ENCODE measurements at regions not wholly inside any gene's neighbourhood (a gene's known extent, or its start where the extent isn't known, plus 50 kb on each side); places are given as distances from the start of the nearest gene placed in this dataset.

DNA sequence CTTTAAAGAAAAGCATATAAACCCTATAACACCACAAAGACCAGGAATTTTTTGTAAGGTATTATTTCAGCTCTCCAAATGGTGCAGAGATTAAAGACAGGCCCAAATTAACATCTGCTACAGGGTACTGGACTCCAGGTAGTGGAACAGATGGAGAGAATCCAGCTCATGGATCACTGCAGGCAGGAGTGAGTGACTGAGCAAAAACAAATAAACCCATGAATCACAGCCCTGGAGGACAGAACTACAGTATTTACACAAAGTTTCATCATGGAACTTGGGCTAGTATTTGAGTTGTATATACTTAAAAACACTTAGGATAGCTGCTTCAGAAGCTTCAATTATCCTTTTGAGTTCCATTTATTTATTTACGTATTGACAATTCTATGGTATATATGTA lies 132.8 kb upstream of the SPRY2 start:
- no peak overlapping the region for H3K4me2 ChIP-seq (ENCODE audit: insufficient read depth, low read length)
- H3K27me3 ChIP-seq (ENCODE audit: control insufficient read depth in 2 of 2, insufficient read depth in 2 of 2, low read length in 2 of 2): no peaks in the 10 kb centered on the region
- peaks cover 19% of the 10 kb centered on the region for H3K4me1 ChIP-seq (ENCODE audit: control insufficient read depth, extremely low read depth, insufficient read depth, low read length)
- no peaks in the 10 kb centered on the region for H3K9me3 ChIP-seq (replicated peaks; ENCODE audit: control insufficient read depth, insufficient read depth, low read length)
- DNase-seq (ENCODE audit: low read depth, low spot score): peak; percentile 36
- CTCF ChIA-PET: interaction anchor here (1.4 kb wide), 1 partner anchor 15 kb away, joined by 4 read pairs; no protein-coding TSS in a partner anchor
- no peak overlapping the region for H3K27ac ChIP-seq (ENCODE audit: insufficient read depth, low read depth, low read length)
- H3K79me2 ChIP-seq (ENCODE audit: control insufficient read depth, insufficient read depth, low read length): no peaks in the 10 kb centered on the region
- intact Hi-C loops (cut with micrococcal nuclease) (loop anchor here (5.0 kb wide), 1 partner anchor 159 kb away; no protein-coding TSS in a partner anchor), dilution Hi-C loops (cut with MboI; ENCODE audit: extremely low pct_ligation_motif_present, low sequenced_read_pairs) (no loop called here)
- peak; percentile 43 for FAIRE-seq
- H3K36me3 ChIP-seq (ENCODE audit: control insufficient read depth in 2 of 2, extremely low read depth in 1 of 2, insufficient read depth in 2 of 2, low read length in 2 of 2): no peaks in the 10 kb centered on the region
- no peak for TF ChIP-seq CTCF (IDR thresholded peaks at IDR 0.05; ENCODE audit: extremely low read depth in 1 of 2, insufficient read depth in 1 of 2, low read depth in 1 of 2, low read length in 2 of 2)
- TF ChIP-seq EZH2 (IDR thresholded peaks at IDR 0.05; ENCODE audit: borderline replicate concordance, low read depth, low read length, severe bottlenecking): no peak
- TF ChIP-seq MYC (IDR thresholded peaks at IDR 0.05; ENCODE audit: low read depth, low read length): no peak
- no peak for TF ChIP-seq POLR2AphosphoS5 (IDR thresholded peaks at IDR 0.05; ENCODE audit: insufficient read depth, low read depth, low read length)
- no peak for TF ChIP-seq JUN (IDR thresholded peaks at IDR 0.05; ENCODE audit: borderline replicate concordance, insufficient read depth, insufficient read length, low read depth)
- no peak for TF ChIP-seq POLR2A (IDR thresholded peaks at IDR 0.05; ENCODE audit: low read depth, low read length)
- no peak for TF ChIP-seq MAX (IDR thresholded peaks at IDR 0.05; ENCODE audit: insufficient read depth, insufficient read length)
- TF ChIP-seq GATA2 (IDR thresholded peaks at IDR 0.05; ENCODE audit: insufficient read depth, insufficient read length, low read depth, low read length): no peak
- no peak for TF ChIP-seq FOS (IDR thresholded peaks at IDR 0.05; ENCODE audit: borderline replicate concordance, insufficient read depth, low read length)
- H3K9me1 ChIP-seq (replicated peaks; ENCODE audit: control insufficient read depth, extremely low read depth, insufficient read depth, low read length): no peaks in the 10 kb centered on the region
- POLR2A ChIA-PET: no interaction called here
- H3K9ac ChIP-seq (replicated peaks; ENCODE audit: extremely low read depth, insufficient read depth, low read length): no peak overlapping the region
- no peaks in the 10 kb centered on the region for H4K20me1 ChIP-seq (replicated peaks; ENCODE audit: control insufficient read depth, extremely low read depth, insufficient read depth, low read length)
- H2AFZ ChIP-seq (ENCODE audit: low read depth, low read length): no peak overlapping the region
- no peak overlapping the region for H3K4me3 ChIP-seq (replicated peaks in 1 of 3; ENCODE audit: insufficient read depth in 1 of 3, low read depth in 1 of 3, low read length in 3 of 3)
- BruUV-seq (replicated peaks): no TSS peak

Measured in endothelial cell of umbilical vein (primary cell).